ENCODE measurements at regions not wholly inside any gene's neighbourhood (a gene's known extent, or its start where the extent isn't known, plus 50 kb on each side); places are given as distances from the start of the nearest gene placed in this dataset.
"Not testable (repeated sequence)": the region's sequence is repeated elsewhere in the genome, so short reads cannot be mapped to it uniquely, and the experiment has no call there.

DNA sequence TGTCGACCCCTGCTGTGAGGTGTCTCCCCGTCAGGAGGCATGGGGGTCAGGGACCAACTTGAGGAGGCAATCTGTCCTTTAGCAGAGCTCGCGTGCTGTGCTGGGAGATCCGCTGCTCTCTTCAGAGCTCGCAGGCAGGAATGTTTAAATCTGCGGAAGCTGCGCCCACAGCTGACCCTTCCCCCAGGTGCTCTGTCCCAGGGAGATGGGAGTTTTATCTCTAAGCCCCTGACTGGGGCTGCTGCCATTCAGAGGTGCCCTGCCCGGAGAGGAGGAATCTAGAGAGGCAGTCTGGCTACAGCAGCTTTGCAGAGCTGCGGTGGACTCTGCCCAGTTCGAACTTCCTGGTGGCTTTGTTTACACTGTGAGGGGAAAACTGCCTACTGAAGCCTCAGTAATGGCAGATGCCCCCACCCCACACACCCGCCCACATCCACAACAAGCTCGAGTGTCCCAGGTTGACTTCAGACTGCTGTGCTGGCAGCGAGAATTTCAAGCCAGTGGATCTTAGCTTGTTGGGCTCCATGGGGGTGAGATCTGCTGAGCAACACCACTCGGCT, 133.1 kb downstream of the CENPC start:
- DNase-seq (ENCODE audit: low read depth in 2 of 3, low spot score in 2 of 3): not testable (repeated sequence)

DNA sequence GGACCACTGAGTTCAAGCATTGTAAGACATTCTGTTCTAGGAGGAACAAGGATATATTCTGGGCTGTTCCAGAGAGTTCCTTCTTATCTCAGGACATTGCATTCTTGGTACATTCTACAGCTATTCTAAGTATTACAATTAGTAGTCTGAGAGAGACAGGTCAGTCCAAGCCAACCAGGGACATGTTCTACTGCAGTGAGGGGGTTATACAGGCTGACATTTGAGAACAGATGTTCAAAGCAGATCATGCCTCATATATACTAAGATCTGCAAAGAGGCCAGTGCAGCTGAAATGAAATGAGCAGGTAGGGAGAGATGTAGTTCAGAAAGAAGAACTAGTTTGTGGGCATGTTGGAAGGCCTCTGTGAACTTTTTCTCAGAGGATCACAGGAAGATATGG, 142.0 kb downstream of the CENPC start:
- DNase-seq (ENCODE audit: low read depth in 2 of 3, low spot score in 2 of 3): no peak

DNA sequence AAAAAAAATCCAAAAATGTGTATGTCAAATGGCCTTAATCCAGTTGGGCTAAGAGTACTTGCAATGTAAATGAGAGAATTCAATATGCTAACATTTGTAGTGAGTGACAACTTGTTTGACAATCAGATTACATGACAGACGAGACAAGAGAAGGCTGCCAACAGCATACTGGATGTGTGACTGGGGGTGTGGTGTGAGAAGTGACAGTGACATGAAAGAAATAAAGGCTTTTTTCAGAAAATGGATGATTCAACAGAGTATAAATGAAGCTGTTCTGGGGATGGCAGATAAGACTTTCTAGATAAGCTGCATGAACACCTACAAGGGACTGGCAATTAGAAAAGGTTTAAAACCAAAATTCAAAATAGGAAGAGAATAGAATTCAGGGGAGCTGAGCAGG, 143.4 kb downstream of the CENPC start:
- no peak for DNase-seq (ENCODE audit: low read depth in 2 of 3, low spot score in 2 of 3)

DNA sequence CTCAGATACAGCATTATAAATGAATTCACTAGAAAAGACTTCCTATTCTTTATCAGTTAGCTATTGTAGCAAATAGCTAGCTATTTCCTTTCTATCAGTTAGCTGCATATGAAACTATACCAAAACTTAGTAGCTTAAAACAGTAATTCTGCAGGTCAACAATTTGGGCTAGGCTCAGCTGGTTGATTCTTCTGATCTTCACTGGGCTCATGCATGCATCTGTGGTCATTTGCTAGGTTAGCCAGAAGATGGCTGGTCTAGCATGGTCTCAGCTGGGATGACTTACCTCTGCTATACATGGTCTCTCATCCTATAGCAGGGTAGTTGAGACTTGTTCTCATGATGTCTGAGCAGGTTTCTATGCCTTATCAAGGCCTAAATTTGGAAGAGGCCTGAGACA, 147.4 kb downstream of the CENPC start:
- no peak for DNase-seq (ENCODE audit: low read depth in 2 of 3, low spot score in 2 of 3)

DNA sequence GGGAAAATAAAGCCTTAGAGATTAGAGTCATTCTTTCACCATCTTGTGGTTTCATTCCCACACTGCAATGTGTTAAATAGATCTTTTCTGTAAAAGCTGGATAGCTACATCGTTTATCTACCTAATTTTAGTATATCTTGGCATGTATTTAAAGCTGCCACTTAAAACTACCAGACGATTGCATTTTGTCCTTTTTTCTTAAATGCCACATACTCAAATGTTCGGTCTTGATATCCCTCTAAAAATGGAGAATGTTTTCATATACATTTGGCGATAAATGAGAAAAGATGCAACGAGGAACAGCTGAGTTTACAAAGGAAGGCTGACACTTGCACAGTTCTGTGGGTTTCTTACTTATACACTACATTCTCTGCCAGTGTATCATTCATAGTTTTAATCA, 148.3 kb downstream of the CENPC start:
- no peak for DNase-seq (ENCODE audit: low read depth in 2 of 3, low spot score in 2 of 3)

DNA sequence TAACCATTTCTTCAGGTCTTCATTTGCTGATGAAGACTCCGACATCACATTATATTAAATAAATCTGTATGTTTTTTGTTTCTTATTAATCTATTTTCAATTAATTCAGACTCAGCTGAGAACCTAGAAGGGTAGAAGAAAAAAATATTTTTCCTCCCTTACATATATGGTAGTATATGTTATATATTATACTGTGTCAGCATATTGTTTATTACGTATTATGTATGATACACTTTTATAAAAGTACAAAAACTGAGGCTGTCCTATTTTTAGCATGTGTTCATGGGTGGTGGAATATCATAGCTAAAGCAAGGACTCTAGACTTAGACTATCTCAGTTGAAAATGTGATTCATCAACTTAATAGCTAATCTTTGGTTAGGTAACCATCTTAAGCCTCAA, 149.3 kb downstream of the CENPC start:
- DNase-seq (ENCODE audit: low read depth in 2 of 3, low spot score in 2 of 3): no peak

DNA sequence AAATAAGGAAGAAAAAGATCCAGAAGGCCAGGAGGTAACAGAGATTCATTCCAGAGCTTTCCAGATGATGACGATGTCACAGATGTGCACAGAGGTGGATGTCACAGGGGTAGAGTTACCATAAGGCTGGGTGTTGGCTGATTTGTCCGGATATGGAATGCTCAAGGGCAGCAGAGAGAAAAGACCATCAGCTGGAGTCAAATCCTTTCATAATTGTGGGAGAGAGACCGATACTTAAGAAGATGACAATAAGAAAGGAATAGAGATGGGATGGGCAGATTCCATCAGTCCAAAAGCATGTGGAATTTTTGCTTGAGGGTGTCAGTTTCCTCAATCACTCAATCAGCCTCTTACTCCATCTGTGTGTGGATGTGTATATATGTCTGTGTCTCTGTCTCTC, 150.4 kb downstream of the CENPC start:
- DNase-seq (ENCODE audit: low read depth in 2 of 3, low spot score in 2 of 3): no peak

DNA sequence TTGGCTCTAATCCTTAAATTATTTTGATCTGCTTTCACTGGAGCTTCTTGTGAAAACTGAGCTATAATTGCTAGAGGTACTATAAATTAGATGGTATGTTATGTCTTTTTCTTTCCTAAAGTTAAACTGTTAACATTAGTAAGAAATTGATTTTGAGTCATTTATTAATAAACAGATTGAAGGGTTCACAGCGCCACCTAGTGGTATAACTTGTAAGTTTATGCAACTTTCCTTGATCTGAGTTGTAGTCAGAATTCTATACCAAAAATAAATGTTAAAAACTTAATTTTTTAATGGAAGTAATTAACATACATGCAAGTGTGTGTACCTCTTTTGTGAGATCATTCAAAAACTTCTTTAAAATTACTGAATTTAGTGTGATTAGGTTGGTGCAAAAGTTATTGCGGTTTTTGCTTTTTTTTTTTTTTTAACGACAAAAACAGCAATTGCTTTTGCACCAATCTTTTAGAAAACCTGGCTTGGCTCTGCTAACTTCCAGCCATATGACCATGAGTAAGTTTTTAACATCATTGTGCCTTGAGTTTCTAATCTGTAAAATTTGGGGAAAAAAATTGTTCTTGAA, 151.5 kb downstream of the CENPC start:
- no peak for DNase-seq (ENCODE audit: low read depth in 2 of 3, low spot score in 2 of 3)

DNA sequence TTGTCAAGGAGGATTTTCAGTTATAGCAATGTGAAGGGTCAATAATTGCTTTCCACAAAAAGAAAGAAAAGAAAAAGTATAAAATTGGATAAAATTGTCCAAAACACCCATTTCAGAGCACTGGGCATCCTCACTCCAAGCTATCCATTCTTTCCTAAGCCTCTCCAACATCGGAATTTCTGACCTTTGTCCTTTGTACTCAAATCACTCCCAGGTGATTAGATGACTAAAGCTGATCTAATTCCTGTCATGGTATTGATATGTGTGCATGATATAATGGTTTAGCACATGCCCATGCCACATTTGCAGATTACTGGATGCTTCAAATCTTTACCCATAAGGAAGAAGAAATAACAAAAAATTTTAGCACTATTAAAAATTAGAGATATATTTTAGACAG, 152.3 kb downstream of the CENPC start:
- DNase-seq (ENCODE audit: low read depth in 2 of 3, low spot score in 2 of 3): no peak

DNA sequence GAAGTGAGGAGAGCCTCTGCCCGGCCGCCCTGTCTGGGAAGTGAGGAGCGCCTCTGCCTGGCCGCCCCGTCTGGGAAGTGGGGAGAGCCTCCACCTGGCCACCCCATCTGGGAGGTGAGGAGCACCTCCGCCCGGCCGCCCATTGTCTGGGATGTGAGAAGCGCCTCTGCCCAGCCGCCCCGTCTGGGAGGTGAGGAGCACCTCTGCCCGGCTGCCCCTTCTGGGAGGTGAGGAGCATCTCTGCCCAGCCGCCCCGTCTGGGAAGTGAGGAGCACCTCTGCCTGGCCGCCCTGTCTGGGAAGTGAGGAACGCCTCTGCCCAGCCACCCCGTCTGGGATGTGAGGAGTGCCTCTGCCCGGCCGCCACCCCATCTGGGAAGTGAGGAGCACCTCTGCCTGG, 163.9 kb downstream of the CENPC start:
- not testable (repeated sequence) for DNase-seq (ENCODE audit: low read depth in 2 of 3, low spot score in 2 of 3)

DNA sequence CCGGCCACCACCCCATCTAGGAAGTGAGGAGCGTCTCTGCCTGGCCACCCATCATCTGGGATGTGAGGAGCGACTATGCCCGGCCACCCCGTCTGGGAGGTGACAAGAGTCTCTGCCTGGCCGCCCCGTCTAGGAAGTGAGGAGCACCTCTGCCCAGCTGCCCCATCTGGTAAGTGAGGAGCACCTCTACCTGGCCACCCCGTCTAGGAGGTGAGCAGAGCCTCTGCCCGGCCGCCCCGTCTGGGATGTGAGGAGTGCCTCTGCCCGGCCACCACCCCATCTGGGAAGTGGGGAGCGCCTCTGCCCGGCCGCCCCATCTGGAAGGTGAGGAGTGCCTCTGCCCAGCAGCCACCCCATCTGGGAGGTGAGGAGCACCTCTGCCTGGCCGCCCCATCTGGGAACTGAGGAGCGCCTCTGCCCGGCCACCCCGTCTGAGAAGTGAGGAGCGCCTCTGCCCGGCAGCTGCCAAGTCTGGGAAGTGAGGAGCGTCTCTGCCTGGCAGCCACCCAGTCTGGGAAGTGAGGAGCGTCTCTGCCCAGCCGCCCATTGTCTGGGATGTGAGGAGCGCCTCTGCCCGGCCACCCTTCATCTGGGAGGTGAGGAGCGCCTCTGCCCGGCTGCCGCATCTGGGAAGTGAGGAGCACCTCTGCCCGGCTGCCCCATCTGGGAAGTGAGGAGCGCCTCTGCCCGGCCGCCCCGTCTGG, 164.4 kb downstream of the CENPC start:
- not testable (repeated sequence) for DNase-seq (ENCODE audit: low read depth in 2 of 3, low spot score in 2 of 3)

DNA sequence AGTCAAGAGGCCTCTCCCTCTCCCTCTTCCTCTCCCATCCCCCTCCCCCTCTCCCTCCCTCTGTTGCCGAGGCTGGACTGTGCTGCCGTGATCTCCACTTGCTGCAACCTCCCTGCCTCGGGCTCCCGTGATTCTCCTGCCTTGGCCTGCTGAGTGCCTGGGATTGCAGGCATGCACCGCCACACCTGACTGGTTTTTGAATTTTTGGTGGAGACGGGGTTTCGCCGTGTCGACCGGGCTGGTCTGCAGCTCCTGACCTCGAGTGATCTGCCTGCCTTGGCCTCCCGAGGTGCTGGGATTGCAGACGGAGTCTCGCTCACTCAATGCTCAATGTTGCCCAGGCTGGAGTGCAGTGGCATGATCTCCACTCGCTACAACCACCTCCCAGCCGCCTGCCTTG, 165.1 kb downstream of the CENPC start:
- no peak for DNase-seq (ENCODE audit: low read depth in 2 of 3, low spot score in 2 of 3)

DNA sequence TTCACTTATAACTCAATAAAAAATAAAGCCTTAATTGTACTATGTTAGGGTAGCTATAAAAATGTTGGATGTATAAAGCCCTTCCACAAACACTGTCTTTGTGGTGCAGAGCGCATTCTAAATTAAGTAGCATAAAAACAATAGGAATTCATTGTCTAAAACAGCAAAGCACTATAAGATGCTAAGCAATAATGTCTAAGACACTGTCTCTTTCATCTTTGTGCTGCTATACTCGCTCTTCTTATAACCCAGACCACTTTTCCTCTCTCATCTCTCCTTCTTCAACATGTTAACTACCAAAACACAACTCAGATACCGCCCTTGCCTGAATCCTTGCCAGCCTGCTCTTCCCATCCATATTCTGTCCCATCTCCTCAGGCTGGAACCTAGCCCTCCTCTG, 170.0 kb downstream of the CENPC start:
- DNase-seq (ENCODE audit: low read depth in 2 of 3, low spot score in 2 of 3): no peak

DNA sequence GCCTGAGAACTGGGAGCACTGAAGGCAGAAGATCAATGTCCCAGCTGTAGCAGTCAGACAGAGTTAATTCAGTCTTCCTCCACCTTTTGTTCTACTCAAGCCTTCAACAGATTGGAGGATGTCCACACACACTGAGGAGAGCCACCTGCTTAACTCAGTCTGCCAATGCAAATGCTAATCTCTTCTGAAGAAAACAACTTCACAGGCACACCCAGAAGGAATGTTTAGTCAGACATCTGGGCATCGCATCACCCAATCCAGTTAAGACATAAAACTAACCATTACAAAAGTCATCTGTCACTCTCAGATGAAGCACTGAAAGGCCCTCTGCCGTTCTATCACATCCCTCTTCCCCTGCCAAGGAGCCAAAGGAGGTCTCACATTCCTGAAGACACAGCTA, 173.7 kb downstream of the CENPC start:
- no peak for DNase-seq (ENCODE audit: low read depth in 2 of 3, low spot score in 2 of 3)

DNA sequence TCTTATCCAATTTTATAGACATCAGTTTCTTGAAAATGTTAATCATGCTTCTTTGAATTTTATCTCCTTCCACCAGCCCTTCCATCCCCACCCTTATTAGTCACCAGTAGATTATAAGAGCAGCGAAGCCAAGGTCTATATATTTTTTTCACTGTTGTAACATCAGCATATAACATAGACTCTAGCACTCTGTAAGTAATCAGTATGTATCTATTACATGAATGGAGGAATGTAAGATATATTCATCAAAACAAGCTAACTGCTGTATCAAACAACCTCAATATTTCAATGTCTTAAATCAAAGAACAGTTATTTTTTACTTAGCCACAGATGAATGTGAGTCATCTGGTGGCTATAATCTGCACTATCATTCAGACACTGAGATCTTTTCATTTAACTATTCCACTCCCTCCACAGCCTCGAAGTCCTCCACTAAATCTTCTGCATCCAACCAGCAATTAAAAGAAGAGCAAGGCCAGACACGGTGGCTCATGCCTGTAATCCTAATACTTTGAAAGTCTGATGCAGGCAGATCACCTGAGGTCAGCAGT, 178.9 kb downstream of the CENPC start:
- no peak for DNase-seq (ENCODE audit: low read depth in 2 of 3, low spot score in 2 of 3)

DNA sequence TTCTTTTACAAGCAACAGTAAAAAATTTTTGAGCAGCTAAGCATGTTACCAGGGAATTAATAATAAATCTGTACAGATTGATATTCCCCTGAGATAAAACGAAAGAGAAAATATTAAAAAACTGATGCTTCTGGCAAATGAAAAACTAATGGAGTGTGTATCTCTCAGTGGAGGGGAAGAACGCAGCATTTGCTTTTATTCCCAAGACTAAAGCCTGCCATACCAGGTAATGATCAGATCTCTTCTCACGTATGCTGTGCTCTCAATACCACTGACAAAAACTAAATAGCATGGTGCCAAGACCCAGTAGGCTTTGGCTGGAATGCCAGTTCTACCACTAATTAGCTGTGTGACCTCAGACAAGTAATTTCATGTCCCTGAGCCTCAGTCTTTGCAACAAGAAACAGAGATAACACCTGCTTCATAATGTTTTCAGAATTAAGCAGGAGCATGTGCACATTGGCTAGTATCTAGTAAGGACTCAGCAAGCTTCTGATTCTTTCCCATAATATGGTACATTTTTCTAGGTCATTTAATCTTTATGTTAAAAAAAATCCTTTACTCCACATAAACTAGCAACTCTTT, 179.6 kb downstream of the CENPC start:
- no peak for DNase-seq (ENCODE audit: low read depth in 2 of 3, low spot score in 2 of 3)

DNA sequence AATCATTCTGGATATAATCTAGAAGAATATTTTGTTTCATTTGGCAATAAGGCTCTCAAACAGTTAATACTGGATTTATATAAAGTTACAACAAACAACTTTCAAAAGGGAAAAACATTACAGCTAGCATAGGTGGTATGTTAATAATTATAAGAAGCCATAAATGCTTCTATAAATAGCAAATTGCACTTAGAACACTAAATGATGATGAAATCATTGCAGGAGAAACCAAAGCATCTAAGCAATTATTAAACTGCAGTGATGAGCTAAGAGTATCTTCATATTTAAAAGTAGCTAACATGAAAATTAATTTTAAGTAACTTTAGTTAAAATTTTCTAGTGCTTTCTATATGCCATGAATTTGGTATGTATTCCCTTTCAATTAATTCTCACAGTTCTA, 189.5 kb downstream of the CENPC start:
- DNase-seq (ENCODE audit: low read depth in 2 of 3, low spot score in 2 of 3): no peak

DNA sequence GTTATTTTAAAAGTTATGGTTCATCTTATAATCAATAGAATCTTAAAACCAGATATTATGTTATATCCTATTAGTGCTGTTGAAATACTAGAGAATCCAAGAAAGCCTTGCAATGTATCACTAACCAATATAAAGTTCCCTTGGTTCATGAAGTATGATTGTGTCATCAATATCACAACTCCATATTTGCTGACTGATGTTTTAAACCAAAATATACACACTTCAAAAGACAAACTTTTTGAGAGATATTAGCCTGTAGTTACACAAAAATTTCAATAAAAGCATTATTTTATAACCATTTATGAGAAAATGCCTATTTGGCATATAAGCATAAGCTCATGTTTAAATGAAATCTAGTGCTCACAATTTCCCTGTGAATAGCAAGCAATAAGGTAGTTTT, 198.6 kb downstream of the CENPC start:
- DNase-seq (ENCODE audit: low read depth in 2 of 3, low spot score in 2 of 3): no peak

DNA sequence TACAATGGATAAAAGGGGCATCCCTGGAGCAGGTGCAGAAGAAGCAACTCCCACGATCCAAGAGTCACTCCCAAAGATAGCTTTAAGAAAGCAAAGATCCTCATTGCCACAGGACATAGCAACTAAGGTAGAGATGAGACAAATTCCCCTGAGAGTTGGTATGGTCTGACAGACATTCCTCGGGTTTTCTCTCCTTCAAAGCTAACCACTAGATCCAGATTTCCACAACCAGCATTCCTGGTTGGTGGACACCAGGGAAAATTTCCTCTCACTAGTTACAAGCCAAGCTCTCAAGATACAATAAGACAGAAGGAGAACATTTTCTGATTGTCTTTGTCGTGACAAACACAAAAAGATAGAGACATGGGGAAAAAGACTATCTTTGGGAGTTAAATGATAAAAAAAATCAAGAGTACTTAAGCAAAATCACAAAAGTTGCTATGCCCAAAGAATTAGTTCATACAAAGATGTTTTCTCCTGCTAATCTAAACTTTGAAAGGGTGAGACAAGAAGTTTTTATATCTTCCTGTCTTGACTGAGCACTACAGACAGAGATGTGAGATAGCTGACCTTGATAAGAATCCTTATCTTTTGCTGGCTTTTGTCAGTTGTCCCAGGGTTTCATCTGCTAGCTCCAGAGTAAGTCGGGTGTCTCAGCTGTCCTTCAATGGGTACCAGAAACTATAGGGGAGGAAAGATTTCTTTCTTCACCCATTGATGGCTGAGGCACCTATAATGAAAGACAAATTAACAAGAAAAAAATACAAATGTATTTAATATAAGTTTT, 200.5 kb downstream of the CENPC start:
- DNase-seq (ENCODE audit: low read depth in 2 of 3, low spot score in 2 of 3): no peak

DNA sequence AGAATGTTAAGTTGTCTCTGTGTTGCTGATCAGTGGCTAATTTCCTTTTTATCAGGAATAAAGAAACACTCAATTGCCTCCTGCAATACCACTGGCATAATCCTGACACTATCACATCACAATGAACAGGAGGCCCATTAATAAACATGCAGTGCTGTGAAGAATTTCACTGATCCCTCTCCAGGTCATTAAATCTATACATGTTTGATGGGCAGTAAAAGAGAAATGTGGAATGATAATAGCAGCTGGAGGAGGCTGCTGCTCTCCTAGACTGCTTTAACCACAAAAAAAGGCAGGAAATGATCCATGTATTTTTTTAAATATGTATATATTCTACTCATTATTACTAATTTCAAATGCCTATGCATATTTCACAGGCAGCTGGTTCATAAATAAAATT, 202.1 kb downstream of the CENPC start:
- DNase-seq (ENCODE audit: low read depth in 2 of 3, low spot score in 2 of 3): no peak

DNA sequence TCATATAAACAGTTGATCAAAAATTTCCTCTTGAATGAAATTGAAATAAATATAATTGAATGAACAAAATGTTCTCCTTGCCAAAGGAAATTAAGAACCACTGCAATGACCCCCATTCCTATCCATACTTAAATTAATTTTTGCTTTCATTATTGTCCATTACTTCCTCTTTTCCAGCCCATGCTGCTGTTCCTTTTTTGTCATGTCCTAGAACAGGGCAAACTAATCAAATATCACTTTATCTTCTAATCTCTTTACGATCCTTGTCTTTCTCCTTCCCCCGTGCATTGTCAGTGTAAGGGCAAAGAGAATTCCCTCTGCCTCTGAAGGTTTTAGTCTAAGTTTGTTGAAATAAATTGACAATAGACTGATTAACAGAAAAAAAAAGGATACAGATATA, 203.0 kb downstream of the CENPC start:
- no peak for DNase-seq (ENCODE audit: low read depth in 2 of 3, low spot score in 2 of 3)

DNA sequence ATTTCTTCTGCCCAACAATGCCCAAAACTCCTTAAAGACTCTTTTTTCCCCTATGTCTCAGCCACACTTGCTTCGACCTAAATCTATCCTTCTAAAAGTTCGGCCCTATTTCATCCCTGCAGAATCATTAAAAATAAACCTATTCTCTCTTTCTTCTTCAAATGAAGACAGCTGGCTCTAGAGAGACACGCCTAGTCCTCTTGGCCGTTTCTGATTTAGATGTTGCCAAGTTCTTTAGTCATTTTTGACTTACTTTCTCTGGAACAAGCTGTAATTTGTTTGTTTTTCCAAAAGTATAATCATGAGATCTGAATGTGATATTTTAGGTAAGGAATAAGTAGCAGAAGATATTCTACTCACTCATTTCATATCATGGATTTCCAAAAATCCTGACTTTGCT, 211.6 kb downstream of the CENPC start:
- DNase-seq (ENCODE audit: low read depth in 2 of 3, low spot score in 2 of 3): no peak

Measured in activated CD8-positive, alpha-beta memory T cell treated with anti-CD3 and anti-CD28 coated beads for 48 hours (primary cell).